ENCODE measurements at regions not wholly inside any gene's neighbourhood (a gene's known extent, or its start where the extent isn't known, plus 50 kb on each side); places are given as distances from the start of the nearest gene placed in this dataset.

DNA sequence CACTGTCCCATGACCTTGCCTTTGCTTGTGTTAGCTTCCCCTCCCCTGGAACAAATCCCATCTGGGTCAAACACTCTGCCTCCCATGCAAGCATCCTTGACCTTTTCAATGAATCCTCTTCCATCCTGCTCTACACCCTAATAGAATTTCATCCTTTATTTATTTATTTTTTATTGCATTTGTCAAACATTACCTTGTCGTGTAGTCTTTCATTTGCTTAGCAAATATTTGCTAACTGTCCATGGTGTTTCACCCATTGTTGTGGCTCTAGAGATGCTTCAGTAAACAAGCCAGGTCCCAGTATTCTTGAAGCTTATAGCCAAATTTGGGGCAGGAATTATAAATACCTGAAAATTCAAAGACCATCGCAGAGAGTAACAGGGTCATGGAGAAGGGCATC is 51.0 kb upstream of the MRTFB start:
- H3K4me3 ChIP-seq = no peak overlapping the region
- H3K9me3 ChIP-seq = no peaks in the 10 kb centered on the region
- no peaks in the 10 kb centered on the region for H3K36me3 ChIP-seq (ENCODE audit: low read depth)
- no peak for DNase-seq
- intact Hi-C loops (cut with DNase I, micrococcal nuclease) = no loop called here
- TF ChIP-seq, protein P1, sequence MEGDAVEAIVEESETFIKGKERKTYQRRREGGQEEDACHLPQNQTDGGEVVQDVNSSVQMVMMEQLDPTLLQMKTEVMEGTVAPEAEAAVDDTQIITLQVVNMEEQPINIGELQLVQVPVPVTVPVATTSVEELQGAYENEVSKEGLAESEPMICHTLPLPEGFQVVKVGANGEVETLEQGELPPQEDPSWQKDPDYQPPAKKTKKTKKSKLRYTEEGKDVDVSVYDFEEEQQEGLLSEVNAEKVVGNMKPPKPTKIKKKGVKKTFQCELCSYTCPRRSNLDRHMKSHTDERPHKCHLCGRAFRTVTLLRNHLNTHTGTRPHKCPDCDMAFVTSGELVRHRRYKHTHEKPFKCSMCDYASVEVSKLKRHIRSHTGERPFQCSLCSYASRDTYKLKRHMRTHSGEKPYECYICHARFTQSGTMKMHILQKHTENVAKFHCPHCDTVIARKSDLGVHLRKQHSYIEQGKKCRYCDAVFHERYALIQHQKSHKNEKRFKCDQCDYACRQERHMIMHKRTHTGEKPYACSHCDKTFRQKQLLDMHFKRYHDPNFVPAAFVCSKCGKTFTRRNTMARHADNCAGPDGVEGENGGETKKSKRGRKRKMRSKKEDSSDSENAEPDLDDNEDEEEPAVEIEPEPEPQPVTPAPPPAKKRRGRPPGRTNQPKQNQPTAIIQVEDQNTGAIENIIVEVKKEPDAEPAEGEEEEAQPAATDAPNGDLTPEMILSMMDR (IDR thresholded peaks at IDR 0.05) = no peak
- no peaks in the 10 kb centered on the region for H3K4me1 ChIP-seq (ENCODE audit: low read depth)
- ATAC-seq = no peak
